Lower lobe of right lung (tissue), 2 donors: ENCODE measurements at regions not wholly inside any gene's neighbourhood (a gene's known extent, or its start where the extent isn't known, plus 50 kb on each side); places are given as distances from the start of the nearest gene placed in this dataset.

Experiments used
- ATAC-seq, 2 donors: fragments of 200-7000 bp; cut with Tn5 transposase; one replicate each; pipeline ENCODE4 v1.9.1; 2020 to 2022; ENCODE audit warnings: mild to moderate bottlenecking in 2 of 2, moderate library complexity in 2 of 2
- DNase-seq: peaks from one replicate; pipeline ENCODE4 v3.0.0-alpha.2; 2020
- H3K27ac ChIP-seq: fragments of 200-600 bp; one replicate; pipeline ENCODE4 v1.8.0; 2022
- H3K27me3 ChIP-seq: fragments of 200-600 bp; one replicate; pipeline ENCODE4 v1.8.0; 2022; ENCODE audit warnings: low read depth
- H3K36me3 ChIP-seq: fragments of 200-600 bp; one replicate; pipeline ENCODE4 v1.8.0; 2022; ENCODE audit warnings: mild to moderate bottlenecking
- H3K4me1 ChIP-seq: fragments of 200-600 bp; one replicate; pipeline ENCODE4 v1.8.0; 2022
- H3K4me3 ChIP-seq: fragments of 200-600 bp; one replicate; pipeline ENCODE4 v1.8.0; 2022; ENCODE audit warnings: mild to moderate bottlenecking
- H3K9me3 ChIP-seq: fragments of 200-600 bp; one replicate; pipeline ENCODE4 v1.8.0; 2022
- intact Hi-C: fragments of 100-400 bp; cut with DNase I; formaldehyde crosslinking; loops from one replicate; pipeline ENCODE4 v1.11.0; 2022
- TF ChIP-seq, protein P1 (sequence below): fragments of 200-600 bp; IDR thresholded peaks from one replicate; pipeline ENCODE4 v1.8.0; 2022; ENCODE audit warnings: antibody characterized with exemption, mild to moderate bottlenecking
- donor health status: DM: no; HTN: yes; CAD: no; lungs with severe emphysema.

DNA sequence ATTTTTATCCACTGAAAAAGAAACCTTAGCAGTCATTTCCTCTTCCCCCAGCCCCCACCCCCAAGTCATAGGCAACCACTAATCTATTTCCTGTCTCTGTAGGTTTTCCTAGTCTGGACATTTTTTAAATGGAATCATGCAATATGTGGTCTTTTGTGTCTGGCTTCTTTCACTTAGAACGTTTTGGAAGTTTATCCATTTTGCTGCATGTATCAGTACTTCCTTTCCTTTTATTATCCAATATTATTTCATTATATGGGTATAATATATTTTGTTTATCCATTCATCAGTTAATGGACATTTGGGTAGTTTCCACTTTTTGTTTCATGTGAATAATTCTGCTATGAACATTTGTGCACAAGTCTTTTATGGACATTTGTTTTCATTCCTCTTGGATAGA lies 99.3 kb upstream of the BMP5 start:
- H3K4me1 ChIP-seq, result no peaks in the 10 kb centered on the region
- ATAC-seq, result no peak
- TF ChIP-seq, protein P1, sequence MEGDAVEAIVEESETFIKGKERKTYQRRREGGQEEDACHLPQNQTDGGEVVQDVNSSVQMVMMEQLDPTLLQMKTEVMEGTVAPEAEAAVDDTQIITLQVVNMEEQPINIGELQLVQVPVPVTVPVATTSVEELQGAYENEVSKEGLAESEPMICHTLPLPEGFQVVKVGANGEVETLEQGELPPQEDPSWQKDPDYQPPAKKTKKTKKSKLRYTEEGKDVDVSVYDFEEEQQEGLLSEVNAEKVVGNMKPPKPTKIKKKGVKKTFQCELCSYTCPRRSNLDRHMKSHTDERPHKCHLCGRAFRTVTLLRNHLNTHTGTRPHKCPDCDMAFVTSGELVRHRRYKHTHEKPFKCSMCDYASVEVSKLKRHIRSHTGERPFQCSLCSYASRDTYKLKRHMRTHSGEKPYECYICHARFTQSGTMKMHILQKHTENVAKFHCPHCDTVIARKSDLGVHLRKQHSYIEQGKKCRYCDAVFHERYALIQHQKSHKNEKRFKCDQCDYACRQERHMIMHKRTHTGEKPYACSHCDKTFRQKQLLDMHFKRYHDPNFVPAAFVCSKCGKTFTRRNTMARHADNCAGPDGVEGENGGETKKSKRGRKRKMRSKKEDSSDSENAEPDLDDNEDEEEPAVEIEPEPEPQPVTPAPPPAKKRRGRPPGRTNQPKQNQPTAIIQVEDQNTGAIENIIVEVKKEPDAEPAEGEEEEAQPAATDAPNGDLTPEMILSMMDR, result no peak

GRCh38 chr6:55972091-55972490 lies 96.7 kb upstream of the BMP5 start:
- no peak overlapping the region for H3K27ac ChIP-seq
- DNase-seq (no peak), ATAC-seq (no peak)
- H3K36me3 ChIP-seq, result no peaks in the 10 kb centered on the region
- no peak overlapping the region for H3K4me3 ChIP-seq
- H3K27me3 ChIP-seq, result no peaks in the 10 kb centered on the region
- intact Hi-C loops, result no loop called here
- H3K9me3 ChIP-seq, result no peaks in the 10 kb centered on the region
- TF ChIP-seq, protein P1, result no peak
- no peaks in the 10 kb centered on the region for H3K4me1 ChIP-seq

More for the DNA sequence above, 99.3 kb upstream of the BMP5 start:
- H3K4me3 ChIP-seq, result no peak overlapping the region
- DNase-seq, result no peak
- intact Hi-C loops, result no loop called here
- H3K27me3 ChIP-seq, result no peaks in the 10 kb centered on the region
- H3K36me3 ChIP-seq, result no peaks in the 10 kb centered on the region
- no peaks in the 10 kb centered on the region for H3K9me3 ChIP-seq
- H3K27ac ChIP-seq, result no peak overlapping the region

DNA sequence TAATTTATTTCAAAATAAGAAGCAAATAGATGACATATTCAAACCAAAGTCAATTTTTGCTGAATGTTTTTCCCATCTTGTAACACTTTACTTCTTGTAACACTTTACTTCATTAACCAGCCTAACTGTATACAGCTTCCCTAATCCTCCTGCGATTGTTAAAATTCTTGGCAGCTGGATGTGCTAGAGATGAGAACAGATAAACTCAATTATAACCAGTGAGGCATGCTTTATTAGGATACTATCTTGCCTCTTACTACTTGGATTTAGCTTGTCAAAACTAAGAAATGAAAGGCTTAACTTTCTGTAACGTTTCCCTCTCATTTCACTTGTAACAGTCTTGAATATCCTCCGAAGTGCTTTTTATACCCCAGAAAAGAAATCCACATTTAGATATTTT lies 94.1 kb upstream of the BMP5 start:
- TF ChIP-seq, protein P1, result no peak
- no peak overlapping the region for H3K27ac ChIP-seq
- ATAC-seq (no peak), DNase-seq (no peak)
- no peak overlapping the region for H3K4me3 ChIP-seq
- H3K36me3 ChIP-seq, result no peaks in the 10 kb centered on the region
- intact Hi-C loops, result no loop called here
- H3K4me1 ChIP-seq, result no peaks in the 10 kb centered on the region
- no peaks in the 10 kb centered on the region for H3K27me3 ChIP-seq
- no peaks in the 10 kb centered on the region for H3K9me3 ChIP-seq

DNA sequence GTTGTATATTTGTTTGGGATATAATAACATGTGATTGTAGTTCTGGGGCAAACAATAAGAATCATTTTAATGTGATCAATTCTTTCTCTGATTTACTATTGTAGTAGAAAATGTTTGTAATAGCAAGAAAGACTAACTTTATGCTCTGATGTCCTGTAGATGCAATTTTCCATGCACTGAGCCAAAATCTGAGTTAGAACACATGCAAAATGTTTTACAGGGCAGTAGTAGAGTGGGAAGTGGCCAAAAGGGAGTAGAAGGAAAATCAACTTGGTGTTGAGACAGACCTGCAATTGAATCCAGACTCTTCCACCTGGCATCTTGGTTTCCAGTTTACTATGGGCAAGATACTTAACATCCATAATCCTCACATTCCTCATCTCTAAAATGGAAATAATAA lies 93.5 kb upstream of the BMP5 start:
- intact Hi-C loops, result no loop called here

DNA sequence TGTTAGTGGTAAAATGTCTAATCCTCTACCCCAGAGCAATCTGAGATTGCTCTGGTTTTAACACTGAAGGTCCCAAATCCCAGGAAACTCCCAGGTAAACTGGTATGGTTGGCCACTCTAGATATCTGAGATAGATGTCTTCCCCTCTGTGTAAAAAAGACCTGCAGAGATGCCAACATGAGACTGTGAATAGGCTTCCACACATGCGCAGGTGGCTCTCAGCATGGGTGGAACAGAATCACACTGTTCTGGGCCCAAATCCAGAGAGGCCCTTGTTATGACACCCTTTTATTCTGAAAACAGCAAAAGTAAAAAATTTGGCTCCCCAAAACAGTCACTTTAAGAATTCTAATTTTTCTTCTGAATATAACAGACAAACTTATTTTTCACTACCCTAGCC lies 88.7 kb upstream of the BMP5 start:
- Histone ChIP-seq H3K27ac (no peak overlapping the region), H3K27me3 (no peaks in the 10 kb centered on the region), H3K4me3 (no peak overlapping the region), H3K4me1 (no peaks in the 10 kb centered on the region), H3K36me3 (no peaks in the 10 kb centered on the region), H3K9me3 (no peaks in the 10 kb centered on the region)
- no peak for DNase-seq
- intact Hi-C loops, result no loop called here
- no peak for ATAC-seq
- TF ChIP-seq, protein P1, result no peak

More for the DNA sequence above, 93.5 kb upstream of the BMP5 start:
- no peak overlapping the region for H3K4me3 ChIP-seq
- no peak for ATAC-seq
- TF ChIP-seq, protein P1, result no peak
- no peaks in the 10 kb centered on the region for H3K4me1 ChIP-seq
- H3K9me3 ChIP-seq, result no peaks in the 10 kb centered on the region
- no peaks in the 10 kb centered on the region for H3K27me3 ChIP-seq
- no peaks in the 10 kb centered on the region for H3K36me3 ChIP-seq
- DNase-seq, result no peak
- no peak overlapping the region for H3K27ac ChIP-seq

DNA sequence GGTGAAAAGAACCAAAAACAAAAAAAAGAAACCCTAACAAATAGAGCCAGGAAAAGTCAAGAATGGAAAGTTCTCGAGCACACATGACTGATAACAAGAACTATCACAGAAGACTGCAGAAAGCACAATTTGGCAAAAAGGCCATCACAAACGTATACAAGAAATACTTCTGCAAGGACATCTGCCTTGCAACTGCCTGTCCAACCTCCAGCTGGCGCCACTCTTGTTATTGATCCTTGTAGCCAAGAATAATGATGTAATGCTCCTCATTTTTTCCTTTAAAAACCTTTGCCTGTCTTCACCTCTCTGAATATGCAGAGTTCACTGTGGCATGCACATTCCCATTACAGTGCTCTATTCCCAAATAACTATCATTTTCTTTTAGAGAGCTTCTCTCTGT lies 87.9 kb upstream of the BMP5 start:
- no peak overlapping the region for H3K27ac ChIP-seq
- no peaks in the 10 kb centered on the region for H3K27me3 ChIP-seq
- no peaks in the 10 kb centered on the region for H3K9me3 ChIP-seq
- TF ChIP-seq, protein P1, result no peak
- intact Hi-C loops, result no loop called here
- no peaks in the 10 kb centered on the region for H3K36me3 ChIP-seq
- no peak overlapping the region for H3K4me3 ChIP-seq
- no peaks in the 10 kb centered on the region for H3K4me1 ChIP-seq
- no peak for DNase-seq
- ATAC-seq, result no peak
